ENCODE measurements at regions not wholly inside any gene's neighbourhood (a gene's known extent, or its start where the extent isn't known, plus 50 kb on each side); places are given as distances from the start of the nearest gene placed in this dataset.

DNA sequence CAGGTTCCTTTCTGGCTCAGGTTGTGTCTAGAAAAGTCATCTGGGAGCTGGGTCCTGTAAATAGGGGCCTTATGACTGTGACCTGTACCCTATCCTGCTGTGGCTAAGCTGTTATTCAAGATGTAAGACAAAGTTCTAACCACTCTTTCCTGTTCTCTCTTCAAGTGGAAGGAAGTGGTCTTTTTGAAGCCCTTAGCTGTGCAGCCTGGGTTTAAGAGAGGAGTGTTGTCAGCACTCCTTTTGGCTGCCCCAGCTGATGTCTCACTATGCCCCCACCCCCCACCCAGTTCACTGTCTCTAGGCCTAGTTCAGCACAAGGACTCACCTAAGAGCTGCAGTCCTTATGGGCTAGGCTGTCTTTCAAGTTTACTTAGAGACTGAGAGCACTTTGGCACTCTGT lies 1069.5 kb downstream of the FAM133A start:
- Histone ChIP-seq H3K36me3 (no peaks in the 10 kb centered on the region), H3K27me3 (no peaks in the 10 kb centered on the region), H3K27ac (no peak overlapping the region), H3K4me1 (no peaks in the 10 kb centered on the region), H3K9me3 (no peaks in the 10 kb centered on the region), H3K4me3 (no peak overlapping the region)
- intact Hi-C loops (cut with DNase I) = no loop called here
- no peak for DNase-seq
- TF ChIP-seq POLR2A (IDR thresholded peaks at IDR 0.05) = no peak
- TF ChIP-seq, protein P1, sequence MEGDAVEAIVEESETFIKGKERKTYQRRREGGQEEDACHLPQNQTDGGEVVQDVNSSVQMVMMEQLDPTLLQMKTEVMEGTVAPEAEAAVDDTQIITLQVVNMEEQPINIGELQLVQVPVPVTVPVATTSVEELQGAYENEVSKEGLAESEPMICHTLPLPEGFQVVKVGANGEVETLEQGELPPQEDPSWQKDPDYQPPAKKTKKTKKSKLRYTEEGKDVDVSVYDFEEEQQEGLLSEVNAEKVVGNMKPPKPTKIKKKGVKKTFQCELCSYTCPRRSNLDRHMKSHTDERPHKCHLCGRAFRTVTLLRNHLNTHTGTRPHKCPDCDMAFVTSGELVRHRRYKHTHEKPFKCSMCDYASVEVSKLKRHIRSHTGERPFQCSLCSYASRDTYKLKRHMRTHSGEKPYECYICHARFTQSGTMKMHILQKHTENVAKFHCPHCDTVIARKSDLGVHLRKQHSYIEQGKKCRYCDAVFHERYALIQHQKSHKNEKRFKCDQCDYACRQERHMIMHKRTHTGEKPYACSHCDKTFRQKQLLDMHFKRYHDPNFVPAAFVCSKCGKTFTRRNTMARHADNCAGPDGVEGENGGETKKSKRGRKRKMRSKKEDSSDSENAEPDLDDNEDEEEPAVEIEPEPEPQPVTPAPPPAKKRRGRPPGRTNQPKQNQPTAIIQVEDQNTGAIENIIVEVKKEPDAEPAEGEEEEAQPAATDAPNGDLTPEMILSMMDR (IDR thresholded peaks at IDR 0.05) = no peak

DNA sequence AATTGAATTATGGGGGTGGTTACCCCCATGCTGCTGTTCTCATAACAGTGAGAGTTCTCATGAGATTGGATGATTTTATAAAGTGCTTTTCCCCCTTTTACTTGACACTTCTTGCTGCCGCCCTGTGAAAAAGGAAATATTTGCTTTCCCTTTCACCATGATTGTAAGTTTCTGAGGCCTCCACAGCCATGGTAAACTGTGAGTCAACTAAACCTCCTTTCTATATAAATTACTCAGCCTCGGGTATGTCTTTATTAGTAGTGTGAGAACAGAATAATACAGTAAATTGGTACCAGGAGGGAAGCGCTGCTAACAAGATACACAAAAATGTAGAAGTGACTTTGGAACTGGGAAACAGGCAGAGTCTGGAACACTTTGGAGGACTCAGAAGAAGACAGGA lies 1070.8 kb downstream of the FAM133A start:
- Histone ChIP-seq H3K4me1 (no peaks in the 10 kb centered on the region), H3K9me3 (no peaks in the 10 kb centered on the region), H3K27me3 (no peaks in the 10 kb centered on the region), H3K27ac (no peak overlapping the region), H3K36me3 (no peaks in the 10 kb centered on the region), H3K4me3 (no peak overlapping the region)
- no peak for TF ChIP-seq POLR2A (IDR thresholded peaks at IDR 0.05)
- TF ChIP-seq, protein P1 (IDR thresholded peaks at IDR 0.05) = no peak
- WGBS, 2 donors = 35 to 63% methylated on average over 2 to 3 of the region's 3 CpGs
- DNase-seq = no peak
- intact Hi-C loops (cut with DNase I) = no loop called here

DNA sequence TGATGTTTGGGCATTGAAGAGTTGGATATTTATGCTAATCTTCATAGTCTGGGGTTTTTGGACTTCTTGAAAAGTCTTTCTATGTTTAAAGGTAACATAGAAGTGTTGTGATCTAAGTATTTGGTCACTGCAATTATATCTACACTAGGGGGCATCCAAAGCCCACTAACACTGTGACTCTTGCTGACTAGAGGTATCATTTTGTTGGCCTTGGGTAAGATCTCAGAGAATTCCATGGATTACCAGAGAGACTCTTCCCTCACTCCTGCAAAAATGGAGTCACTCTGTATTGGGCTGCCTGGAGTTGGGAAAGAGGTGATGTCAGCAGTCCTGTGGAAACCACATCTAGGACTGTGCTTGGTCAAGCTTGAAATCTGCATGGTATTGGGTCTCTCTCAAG lies 1077.6 kb downstream of the FAM133A start:
- TF ChIP-seq, protein P1 (IDR thresholded peaks at IDR 0.05) = no peak
- TF ChIP-seq POLR2A (IDR thresholded peaks at IDR 0.05) = no peak
- H3K27ac ChIP-seq = no peak overlapping the region
- H3K9me3 ChIP-seq = no peaks in the 10 kb centered on the region
- no peak overlapping the region for H3K4me3 ChIP-seq
- no peaks in the 10 kb centered on the region for H3K27me3 ChIP-seq
- no peaks in the 10 kb centered on the region for H3K4me1 ChIP-seq
- intact Hi-C loops (cut with DNase I) = no loop called here
- DNase-seq = no peak
- no peaks in the 10 kb centered on the region for H3K36me3 ChIP-seq

DNA sequence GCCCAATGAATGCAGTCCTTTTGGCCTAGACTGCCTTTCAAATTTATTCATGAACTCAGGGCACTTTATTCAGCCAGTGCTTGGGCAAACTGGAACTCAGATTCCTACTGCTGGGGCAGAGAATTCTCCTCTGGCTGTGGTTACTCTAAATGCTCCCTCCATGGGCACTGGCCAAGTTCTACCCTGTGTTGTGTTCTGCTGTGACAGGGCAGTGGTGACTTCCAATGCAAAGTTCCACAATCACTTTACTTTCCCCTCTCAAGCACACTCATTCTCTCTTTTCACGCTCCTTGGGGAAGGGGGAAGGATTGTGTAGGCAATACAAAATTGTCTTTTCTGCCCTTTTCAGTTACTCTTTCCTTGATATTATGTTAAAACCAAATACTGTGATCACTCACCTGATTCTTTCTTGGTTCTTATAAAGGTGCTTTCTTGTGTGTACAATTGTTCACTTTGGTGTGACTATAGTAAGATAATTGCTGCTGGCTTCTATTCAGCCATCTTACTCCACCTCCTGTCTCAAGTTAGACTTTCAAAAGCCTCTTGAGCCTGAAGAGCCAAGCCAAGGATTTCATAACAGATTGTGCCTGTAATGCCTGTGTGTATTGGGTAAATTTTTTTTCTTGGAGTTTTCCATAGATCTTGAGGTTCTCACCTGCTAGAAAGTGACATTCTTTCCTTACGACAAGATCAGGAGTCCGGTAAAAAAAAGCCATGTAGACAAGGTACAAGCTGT lies 1078.6 kb downstream of the FAM133A start:
- DNase-seq = no peak
- no peaks in the 10 kb centered on the region for H3K4me1 ChIP-seq
- no peaks in the 10 kb centered on the region for H3K9me3 ChIP-seq
- TF ChIP-seq POLR2A (IDR thresholded peaks at IDR 0.05) = no peak
- TF ChIP-seq, protein P1 (IDR thresholded peaks at IDR 0.05) = no peak
- H3K27ac ChIP-seq = no peak overlapping the region
- H3K4me3 ChIP-seq = no peak overlapping the region
- intact Hi-C loops (cut with DNase I) = no loop called here
- no peaks in the 10 kb centered on the region for H3K36me3 ChIP-seq
- no peaks in the 10 kb centered on the region for H3K27me3 ChIP-seq
- WGBS, 2 donors = 85 to 92% methylated on average over 3 of the region's 3 CpGs

DNA sequence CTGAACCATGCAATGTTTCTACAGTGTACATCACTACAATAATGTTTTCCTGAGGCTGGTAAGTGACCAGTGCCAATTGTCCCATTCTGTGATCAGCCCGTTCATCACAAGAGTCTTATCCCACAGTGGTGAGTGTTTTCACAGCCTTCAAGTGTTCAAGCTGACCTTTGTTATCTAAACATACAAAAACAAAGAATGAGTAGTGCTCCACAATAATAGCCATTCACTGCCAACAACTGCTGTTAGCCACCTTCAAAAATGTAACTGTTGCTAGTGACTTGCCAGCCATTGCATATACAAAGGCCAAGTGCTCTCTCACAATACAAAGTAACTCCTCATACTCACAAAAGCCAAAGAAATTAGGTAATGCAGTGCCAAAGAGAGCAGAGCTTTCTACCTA lies 1084.1 kb downstream of the FAM133A start:
- no peak for TF ChIP-seq POLR2A (IDR thresholded peaks at IDR 0.05)
- TF ChIP-seq, protein P1 (IDR thresholded peaks at IDR 0.05) = no peak
- Histone ChIP-seq H3K27me3 (no peaks in the 10 kb centered on the region), H3K9me3 (no peaks in the 10 kb centered on the region), H3K36me3 (no peaks in the 10 kb centered on the region), H3K4me3 (no peak overlapping the region), H3K4me1 (no peaks in the 10 kb centered on the region), H3K27ac (no peak overlapping the region)
- WGBS, 2 donors = 29% methylated on average over 1 of the region's 1 CpG; no CpG with 5 or more reads in 1 of the 2 donors
- no peak for DNase-seq
- intact Hi-C loops (cut with DNase I) = no loop called here
